ENCODE measurements at regions not wholly inside any gene's neighbourhood (a gene's known extent, or its start where the extent isn't known, plus 50 kb on each side); places are given as distances from the start of the nearest gene placed in this dataset.

GRCh38 chr5:161167016-161167767, 315.2 kb upstream of the ATP10B start:
- POLR2A ChIA-PET: no interaction called here
- TF ChIP-seq BHLHE40 (IDR thresholded peaks at IDR 0.05; ENCODE audit: borderline replicate concordance): no peak
- no peak for TF ChIP-seq CTBP1 (IDR thresholded peaks at IDR 0.05; ENCODE audit: borderline replicate concordance)
- no peak for TF ChIP-seq ARNT (IDR thresholded peaks at IDR 0.05)
- TF ChIP-seq L3MBTL2 (conservative IDR thresholded peaks at IDR 0.05): no peak
- no peak for TF ChIP-seq FOXA1 (IDR thresholded peaks at IDR 0.05)
- no peak for TF ChIP-seq HDGF (IDR thresholded peaks at IDR 0.05; ENCODE audit: borderline replicate concordance)
- TF ChIP-seq ZNF384 (IDR thresholded peaks at IDR 0.05): no peak
- CTCF ChIA-PET: no interaction called here
- no peak for DNase-seq (ENCODE audit: extremely low spot score)

GRCh38 chr5:161165998-161166660, 314.1 kb upstream of the ATP10B start:
- ChIA-PET POLR2A (no interaction called here), CTCF (no interaction called here)
- no peak for DNase-seq (ENCODE audit: extremely low spot score)
- TF ChIP-seq L3MBTL2 (conservative IDR thresholded peaks at IDR 0.05) (no peak), ARNT (IDR thresholded peaks at IDR 0.05) (no peak)

GRCh38 chr5:161157925-161158324, 305.9 kb upstream of the ATP10B start:
- ChIA-PET CTCF (no interaction called here), POLR2A (no interaction called here)
- DNase-seq (ENCODE audit: extremely low spot score): no peak
- TF ChIP-seq NFRKB (IDR thresholded peaks at IDR 0.05): no peak
- no peak for TF ChIP-seq SUZ12 (IDR thresholded peaks at IDR 0.05)
- TF ChIP-seq CTBP1 (IDR thresholded peaks at IDR 0.05; ENCODE audit: borderline replicate concordance): no peak
- no peak for TF ChIP-seq BHLHE40 (IDR thresholded peaks at IDR 0.05; ENCODE audit: borderline replicate concordance)
- no peak for TF ChIP-seq LEF1 (IDR thresholded peaks at IDR 0.05; ENCODE audit: borderline replicate concordance)
- TF ChIP-seq HDGF (IDR thresholded peaks at IDR 0.05; ENCODE audit: borderline replicate concordance): no peak
- TF ChIP-seq, protein P1, sequence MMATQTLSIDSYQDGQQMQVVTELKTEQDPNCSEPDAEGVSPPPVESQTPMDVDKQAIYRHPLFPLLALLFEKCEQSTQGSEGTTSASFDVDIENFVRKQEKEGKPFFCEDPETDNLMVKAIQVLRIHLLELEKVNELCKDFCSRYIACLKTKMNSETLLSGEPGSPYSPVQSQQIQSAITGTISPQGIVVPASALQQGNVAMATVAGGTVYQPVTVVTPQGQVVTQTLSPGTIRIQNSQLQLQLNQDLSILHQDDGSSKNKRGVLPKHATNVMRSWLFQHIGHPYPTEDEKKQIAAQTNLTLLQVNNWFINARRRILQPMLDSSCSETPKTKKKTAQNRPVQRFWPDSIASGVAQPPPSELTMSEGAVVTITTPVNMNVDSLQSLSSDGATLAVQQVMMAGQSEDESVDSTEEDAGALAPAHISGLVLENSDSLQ (IDR thresholded peaks at IDR 0.05): no peak
- no peak for TF ChIP-seq SP1 (IDR thresholded peaks at IDR 0.05)
- TF ChIP-seq L3MBTL2 (conservative IDR thresholded peaks at IDR 0.05): no peak
- TF ChIP-seq ARNT (IDR thresholded peaks at IDR 0.05): no peak
- TF ChIP-seq TARDBP (IDR thresholded peaks at IDR 0.05): no peak
- TF ChIP-seq ZNF384 (IDR thresholded peaks at IDR 0.05): no peak
- no peak for TF ChIP-seq FOXK2 (IDR thresholded peaks at IDR 0.05)

- CTCF ChIA-PET: no interaction called here
- TF ChIP-seq FOXK2 (IDR thresholded peaks at IDR 0.05) (no peak), NFRKB (IDR thresholded peaks at IDR 0.05) (no peak), FOXM1 (IDR thresholded peaks at IDR 0.05; ENCODE audit: borderline replicate concordance) (no peak), L3MBTL2 (conservative IDR thresholded peaks at IDR 0.05) (no peak), ELF4 (IDR thresholded peaks at IDR 0.05) (no peak), HDGF (IDR thresholded peaks at IDR 0.05; ENCODE audit: borderline replicate concordance) (no peak), CTBP1 (IDR thresholded peaks at IDR 0.05; ENCODE audit: borderline replicate concordance) (no peak), SUZ12 (IDR thresholded peaks at IDR 0.05) (no peak), ZNF384 (IDR thresholded peaks at IDR 0.05) (no peak), SP1 (IDR thresholded peaks at IDR 0.05) (no peak), BHLHE40 (IDR thresholded peaks at IDR 0.05; ENCODE audit: borderline replicate concordance) (no peak), FOXA1 (IDR thresholded peaks at IDR 0.05) (no peak), LEF1 (IDR thresholded peaks at IDR 0.05; ENCODE audit: borderline replicate concordance) (no peak), TARDBP (IDR thresholded peaks at IDR 0.05) (no peak), ARNT (IDR thresholded peaks at IDR 0.05) (no peak)
- TF ChIP-seq, protein P1 (IDR thresholded peaks at IDR 0.05): no peak
- no peak for DNase-seq (ENCODE audit: extremely low spot score)
- POLR2A ChIA-PET: no interaction called here
Observed at GRCh38 chr5:161155451-161155850, 303.4 kb upstream of the ATP10B start.

DNA sequence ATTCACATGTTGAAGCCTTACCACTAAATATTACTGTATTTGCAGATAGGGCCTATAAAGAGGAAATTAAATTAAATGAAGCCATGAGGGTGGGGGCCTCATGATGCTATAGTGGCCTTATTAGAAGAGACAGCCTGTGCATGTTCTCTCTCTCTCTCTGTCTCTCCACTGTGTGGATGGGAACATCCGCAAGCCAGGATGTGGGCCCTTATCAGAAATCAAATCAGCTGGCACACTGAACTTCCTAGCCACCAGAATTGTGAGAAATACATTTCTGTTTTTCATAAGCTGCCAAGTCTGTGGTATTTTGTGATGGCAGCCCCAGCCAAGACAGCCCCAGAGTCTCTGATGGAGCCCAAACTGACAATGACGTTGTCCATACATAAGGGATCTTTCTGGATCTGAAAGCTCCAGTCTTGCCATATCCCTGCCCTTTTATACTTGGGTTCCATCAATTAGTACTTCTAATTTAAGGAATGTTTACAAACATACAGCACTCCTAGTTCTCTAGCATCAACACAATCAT, 300.5 kb upstream of the ATP10B start:
- ChIA-PET CTCF (no interaction called here), POLR2A (no interaction called here)
- TF ChIP-seq FOXM1 (IDR thresholded peaks at IDR 0.05; ENCODE audit: borderline replicate concordance) (no peak), LEF1 (IDR thresholded peaks at IDR 0.05; ENCODE audit: borderline replicate concordance) (no peak), FOXA1 (IDR thresholded peaks at IDR 0.05) (no peak), L3MBTL2 (conservative IDR thresholded peaks at IDR 0.05) (no peak), HDGF (IDR thresholded peaks at IDR 0.05; ENCODE audit: borderline replicate concordance) (no peak), BHLHE40 (IDR thresholded peaks at IDR 0.05; ENCODE audit: borderline replicate concordance) (no peak)
- TF ChIP-seq, protein P1 (IDR thresholded peaks at IDR 0.05): no peak
- DNase-seq (ENCODE audit: extremely low spot score): no peak

DNA sequence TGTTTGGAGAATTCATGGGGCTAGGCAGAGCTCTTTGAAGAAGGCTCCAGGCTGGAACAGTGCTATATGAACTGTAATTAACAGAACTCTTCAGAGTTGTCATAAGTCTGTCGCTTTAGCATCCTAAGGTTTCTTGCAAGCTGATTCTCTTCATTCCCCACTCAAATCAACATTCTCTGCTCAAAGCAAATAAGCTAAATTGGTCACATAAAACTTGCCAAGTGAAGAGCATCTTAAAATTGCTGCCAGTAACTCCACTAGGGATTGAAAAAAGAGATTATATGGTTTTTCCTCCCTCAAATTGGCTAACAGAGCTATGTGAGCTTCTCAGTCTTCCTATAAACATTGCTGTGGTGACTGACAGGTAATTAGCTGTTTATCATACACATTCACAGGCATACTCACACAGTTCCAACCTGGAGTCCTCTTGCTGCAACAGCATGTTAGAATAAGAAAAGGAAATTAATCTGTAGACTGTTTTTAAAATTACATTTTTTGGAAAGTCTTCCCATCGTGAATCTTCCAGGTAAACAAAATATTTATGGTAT, 298.5 kb upstream of the ATP10B start:
- no peak for DNase-seq (ENCODE audit: extremely low spot score)
- POLR2A ChIA-PET: no interaction called here
- no peak for TF ChIP-seq NFRKB (IDR thresholded peaks at IDR 0.05)
- TF ChIP-seq FOXM1 (IDR thresholded peaks at IDR 0.05; ENCODE audit: borderline replicate concordance): no peak
- TF ChIP-seq FOXK2 (IDR thresholded peaks at IDR 0.05): no peak
- CTCF ChIA-PET: no interaction called here

Measured in HEK293T (cell line).